SK-N-SH (cell line): ENCODE measurements at regions not wholly inside any gene's neighbourhood (a gene's known extent, or its start where the extent isn't known, plus 50 kb on each side); places are given as distances from the start of the nearest gene placed in this dataset.

Source experiments
- CTCF ChIA-PET: fragments of 300-600, 350-600 bp; formaldehyde crosslinking; extraction: SDS; loops from one replicate; lab custom pipeline; 2021; lab: Yijun Ruan, JAX
- POLR2A ChIA-PET: fragments of 350-600 bp; sonication (Branson Sonifier 250); formaldehyde crosslinking; extraction: SDS; loops from one replicate; lab custom pipeline; 2020; ENCODE audit warnings: antibody characterized with exemption, inconsistent platforms; lab: Yijun Ruan, JAX
- DNase-seq: peaks from one replicate; pipeline ENCODE4 v3.0.0; 2012
- H2AFZ ChIP-seq: fragments of 200-600 bp; sonication (generic); 2 replicates; pipeline ENCODE4 v1.8.1; 2016; ENCODE audit warnings: antibody characterized with exemption, mild to moderate bottlenecking, low read depth
- H3F3A ChIP-seq: fragments of 200-600 bp; sonication (generic); replicated peaks from 2 replicates; pipeline ENCODE3; 2016; ENCODE audit warnings: antibody characterized with exemption, mild to moderate bottlenecking; ENCODE audit not compliant: insufficient read depth
- H3K27ac ChIP-seq, 2 experiments: fragments of 200-500 bp in 1 of 2; fragments of 200-600 bp in 1 of 2; sonication (Bioruptor generic) in 1 of 2; sonication (generic), shearing (Covaris generic) in 1 of 2; 2 replicates each; pipeline versions ENCODE4 v1.5.1 to v1.6.1; 2014 to 2016; ENCODE audit warnings: low read depth in 2 of 2, inconsistent platforms in 1 of 2, low read length in 1 of 2, mild to moderate bottlenecking in 1 of 2, mixed read lengths in 1 of 2
- H3K27me3 ChIP-seq: fragments of 200-600 bp; sonication (generic), shearing (Covaris generic); 2 replicates; pipeline ENCODE4 v1.6.1; 2016; ENCODE audit warnings: mixed run types; ENCODE audit not compliant: insufficient read depth
- H3K36me3 ChIP-seq, 2 experiments: fragments of 200-500 bp in 1 of 2; fragments of 200-600 bp in 1 of 2; sonication (Bioruptor generic) in 1 of 2; sonication (generic) in 1 of 2; replicated peaks in 1 of 2; 2 replicates each; pipeline versions ENCODE3 to v1.5.1; 2014 to 2016; ENCODE audit warnings: low read length in 1 of 2, mild to moderate bottlenecking in 1 of 2; ENCODE audit not compliant: insufficient read depth in 2 of 2, control insufficient read depth in 1 of 2
- H3K4me1 ChIP-seq, 2 experiments: fragments of 200-500 bp in 1 of 2; fragments of 200-600 bp in 1 of 2; sonication (Bioruptor generic) in 1 of 2; sonication (generic), shearing (Covaris generic) in 1 of 2; 2 replicates each; pipeline versions ENCODE4 v1.5.1 to v1.6.1; 2014 to 2016; ENCODE audit warnings: low read depth in 1 of 2, low read length in 1 of 2, mixed run types in 1 of 2; ENCODE audit not compliant: insufficient read depth in 2 of 2, control insufficient read depth in 1 of 2
- H3K4me2 ChIP-seq: fragments of 200-600 bp; sonication (generic), shearing (Covaris generic); 2 replicates; pipeline ENCODE4 v1.6.1; 2017; ENCODE audit warnings: mixed run types
- H3K4me3 ChIP-seq, 2 experiments: fragments of 200-500 bp in 1 of 2; fragments of 200-600 bp in 1 of 2; sonication (Bioruptor generic) in 1 of 2; sonication (generic), shearing (Covaris generic) in 1 of 2; 2 replicates each; pipeline versions ENCODE4 v1.5.1 to v1.8.1; 2014 to 2016; ENCODE audit warnings: low read depth in 2 of 2, inconsistent platforms in 1 of 2, low read length in 1 of 2, mild to moderate bottlenecking in 1 of 2, mixed read lengths in 1 of 2, moderate library complexity in 1 of 2
- H3K79me2 ChIP-seq: fragments of 200-600 bp; sonication (generic); 2 replicates; pipeline ENCODE4 v1.8.1; 2017; ENCODE audit warnings: mild to moderate bottlenecking; ENCODE audit not compliant: insufficient read depth
- H3K9ac ChIP-seq: fragments of 200-600 bp; sonication (generic); 2 replicates; pipeline ENCODE4 v1.6.1; 2017; ENCODE audit warnings: mixed run types
- H3K9me2 ChIP-seq: fragments of 200-600 bp; sonication (generic); 2 replicates; pipeline ENCODE4 v1.6.1; 2017; ENCODE audit warnings: mixed run types
- H3K9me3 ChIP-seq: fragments of 200-600 bp; sonication (generic); 2 replicates; pipeline ENCODE4 v1.6.1; 2017; ENCODE audit warnings: mixed run types, mild to moderate bottlenecking, moderate library complexity
- H4K20me1 ChIP-seq: fragments of 200-600 bp; sonication (generic); 2 replicates; pipeline ENCODE4 v1.6.1; 2017; ENCODE audit warnings: mild to moderate bottlenecking, mixed run types; ENCODE audit not compliant: insufficient read depth
- CTCF ChIP-seq: fragments of 200-600 bp; sonication (generic); IDR thresholded peaks from 2 replicates; pipeline ENCODE4 v1.6.1; 2017; ENCODE audit warnings: antibody characterized with exemption, mild to moderate bottlenecking, moderate library complexity
- ELF1 ChIP-seq: IDR thresholded peaks from 2 replicates; pipeline ENCODE4 v1.4.0; 2012
- GABPA ChIP-seq: IDR thresholded peaks from 2 replicates; pipeline ENCODE4 v1.4.0; 2012; ENCODE audit warnings: low read depth, mild to moderate bottlenecking
- GATA2 ChIP-seq: sonication (generic); formaldehyde crosslinking; IDR thresholded peaks from 2 replicates; pipeline ENCODE4 v1.5.0; 2020; ENCODE audit warnings: mild to moderate bottlenecking, missing genetic modification reagents
- JUND ChIP-seq: IDR thresholded peaks from 2 replicates; pipeline ENCODE4 v1.4.0; 2012
- MXI1 ChIP-seq: IDR thresholded peaks from 2 replicates; pipeline ENCODE4 v1.6.1; 2012; ENCODE audit warnings: mild to moderate bottlenecking, low read depth, low read length, improper control_type of control experiment
- NRF1 ChIP-seq: IDR thresholded peaks from 2 replicates; pipeline ENCODE4 v1.6.1; 2012; ENCODE audit warnings: low read depth, mild to moderate bottlenecking, low read length
- REST ChIP-seq: IDR thresholded peaks from 2 replicates; pipeline ENCODE4 v1.6.1; 2012; ENCODE audit warnings: mild to moderate bottlenecking, low read depth, low read length, moderate library complexity
- RXRA ChIP-seq: IDR thresholded peaks from 2 replicates; pipeline ENCODE4 v1.4.0; 2012; ENCODE audit warnings: low read depth, mild to moderate bottlenecking, borderline replicate concordance
- SIN3A ChIP-seq: IDR thresholded peaks from 2 replicates; pipeline ENCODE4 v1.6.1; 2012; ENCODE audit warnings: low read depth, mild to moderate bottlenecking, low read length, moderate library complexity, borderline replicate concordance
- USF1 ChIP-seq: IDR thresholded peaks from 2 replicates; pipeline ENCODE4 v1.4.0; 2012; ENCODE audit warnings: low read depth, borderline replicate concordance
- ZBTB33 ChIP-seq: IDR thresholded peaks from 2 replicates; pipeline ENCODE4 v1.4.0; 2012; ENCODE audit warnings: low read depth, borderline replicate concordance
- WGBS: methylation state at CpG from one replicate; pipeline ENCODE4 v1.1.6; 2017; ENCODE audit warnings: low lambda C conversion rate; 5-methylcytosine and 5-hydroxymethylcytosine counted together

GRCh38 chr20:24853916-24854315 is 95.2 kb upstream of the CST7 start:
- no peaks in the 10 kb centered on the region for H3F3A ChIP-seq
- no peaks in the 10 kb centered on the region for H3K9me2 ChIP-seq
- no peaks in the 10 kb centered on the region for H3K36me3 ChIP-seq
- H3K4me2 ChIP-seq = no peak overlapping the region
- H3K4me3 ChIP-seq = no peak overlapping the region
- no peaks in the 10 kb centered on the region for H3K27me3 ChIP-seq
- 5% methylated on average over 1 of the region's 1 CpG for WGBS
- CTCF ChIA-PET = no interaction called here
- H3K27ac ChIP-seq = no peak overlapping the region
- no peaks in the 10 kb centered on the region for H3K9me3 ChIP-seq
- DNase-seq = no peak
- no peak overlapping the region for H3K9ac ChIP-seq
- POLR2A ChIA-PET = no interaction called here
- no peaks in the 10 kb centered on the region for H3K4me1 ChIP-seq
- no peak overlapping the region for H2AFZ ChIP-seq
- H3K79me2 ChIP-seq = no peaks in the 10 kb centered on the region
- TF ChIP-seq REST (no peak), ZBTB33 (no peak), SIN3A (no peak), USF1 (no peak), GABPA (no peak), JUND (no peak), ELF1 (no peak), CTCF (no peak), MXI1 (no peak), GATA2 (CRISPR knock-in tag) (no peak), NRF1 (no peak), RXRA (no peak)
- no peaks in the 10 kb centered on the region for H4K20me1 ChIP-seq
